Fibroblast of skin of back (primary cell): ENCODE measurements at regions not wholly inside any gene's neighbourhood (a gene's known extent, or its start where the extent isn't known, plus 50 kb on each side); places are given as distances from the start of the nearest gene placed in this dataset.

Experiments
- DNase-seq: peaks from one replicate; pipeline ENCODE4 v3.0.0-alpha.2; 2013

DNA sequence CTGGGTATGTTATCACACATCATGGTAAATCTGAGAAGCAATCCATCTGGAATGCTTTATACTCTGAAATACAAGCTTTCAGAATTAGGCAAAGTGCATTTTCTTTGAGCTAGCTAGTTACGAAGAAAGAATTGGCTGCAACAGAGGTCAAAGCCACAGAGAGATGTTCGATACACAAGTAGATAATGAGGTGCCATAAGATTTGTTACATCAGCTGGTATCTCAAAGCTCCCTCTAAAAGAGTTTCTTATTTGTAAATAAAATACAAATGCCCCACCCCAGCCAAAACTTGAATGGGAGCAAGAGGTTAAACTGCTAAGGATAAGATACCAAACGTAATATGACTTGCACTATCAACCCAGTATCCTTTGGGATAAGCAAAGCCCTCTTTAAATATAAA lies 84.0 kb upstream of the SLCO3A1 start:
- DNase-seq: no peak

DNA sequence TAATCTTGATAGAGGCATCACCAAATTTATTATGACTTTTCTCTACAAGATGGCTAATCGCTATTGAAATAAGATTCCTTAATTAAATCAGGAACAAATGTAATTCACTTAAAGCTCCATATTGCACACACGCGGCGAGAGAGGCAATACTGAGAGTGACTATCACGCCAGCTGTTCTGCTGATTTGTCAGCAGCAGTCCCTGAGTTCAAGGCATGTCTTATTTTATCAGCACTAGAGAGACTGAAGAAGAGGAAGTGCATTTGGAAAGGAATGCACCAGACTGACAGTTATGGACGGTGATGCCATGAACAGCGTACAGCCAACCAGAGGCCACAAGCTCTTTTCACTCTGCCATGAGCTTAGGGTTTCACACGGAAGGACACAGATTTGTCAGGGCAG lies 83.6 kb upstream of the SLCO3A1 start:
- no peak for DNase-seq

DNA sequence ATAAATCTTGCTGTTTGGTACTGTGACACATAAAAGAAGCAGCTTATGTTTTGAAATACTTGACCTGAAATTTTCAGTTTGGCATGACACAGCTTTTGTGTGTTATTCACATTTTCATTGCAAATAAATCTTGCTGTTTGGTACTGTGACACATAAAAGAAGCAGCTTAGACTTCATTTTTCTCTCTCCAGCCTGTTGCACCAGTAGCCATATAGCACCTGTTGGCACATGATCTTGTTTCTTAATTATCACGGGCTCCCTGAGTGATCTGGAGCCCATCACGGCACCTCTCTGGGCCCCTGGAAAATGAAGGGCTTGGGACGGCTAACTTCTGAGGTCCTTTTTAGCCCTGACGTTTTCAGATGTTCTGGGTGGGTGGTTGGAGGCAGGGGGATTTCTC lies 77.4 kb upstream of the SLCO3A1 start:
- DNase-seq: no peak

DNA sequence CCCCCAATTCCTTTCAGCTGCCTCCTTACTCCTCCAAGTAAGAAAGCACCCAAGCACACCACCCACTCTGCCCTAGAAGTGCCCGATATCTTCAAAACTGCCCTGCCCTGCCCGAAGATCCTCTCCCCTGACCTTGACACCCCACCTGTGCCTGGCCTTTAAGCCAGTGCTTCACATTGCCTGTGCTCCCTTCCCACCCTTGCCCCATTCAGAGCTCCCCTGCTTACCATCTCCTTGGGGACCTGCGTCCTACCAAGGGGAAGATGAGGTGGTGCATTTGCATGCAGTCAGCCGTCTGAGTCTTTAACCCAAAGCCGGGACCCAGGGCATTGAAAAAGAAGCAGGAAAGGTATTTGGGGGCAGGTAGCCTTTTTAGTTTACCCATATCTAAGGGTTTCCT lies 73.5 kb upstream of the SLCO3A1 start:
- no peak for DNase-seq

DNA sequence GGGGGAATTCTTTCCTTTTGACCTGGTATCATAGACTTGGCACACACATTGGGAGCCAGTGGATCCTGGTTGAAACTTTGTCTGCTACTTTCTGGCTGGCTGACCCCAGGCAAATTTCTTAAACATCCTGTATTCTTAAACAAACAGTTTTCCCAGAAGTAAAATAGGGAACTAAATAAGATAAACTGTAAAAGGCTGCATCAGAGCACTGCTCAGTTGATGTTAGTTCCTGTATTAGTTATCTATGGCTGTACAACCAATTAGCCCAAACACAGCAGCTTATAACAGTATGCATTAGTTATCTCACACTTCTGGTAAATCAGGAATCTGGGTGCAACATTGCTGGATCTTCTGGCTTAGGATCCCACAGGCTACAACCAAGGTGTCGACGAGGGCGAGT lies 73.1 kb upstream of the SLCO3A1 start:
- DNase-seq: no peak

GRCh38 chr15:91782221-91782620 lies 71.3 kb upstream of the SLCO3A1 start:
- no peak for DNase-seq

GRCh38 chr15:91783008-91783407 lies 70.5 kb upstream of the SLCO3A1 start:
- no peak for DNase-seq

GRCh38 chr15:91783451-91783850 lies 70.1 kb upstream of the SLCO3A1 start:
- no peak for DNase-seq

GRCh38 chr15:91784973-91785709 lies 68.4 kb upstream of the SLCO3A1 start:
- DNase-seq: no peak

GRCh38 chr15:91787198-91787597 lies 66.3 kb upstream of the SLCO3A1 start:
- DNase-seq: no peak

DNA sequence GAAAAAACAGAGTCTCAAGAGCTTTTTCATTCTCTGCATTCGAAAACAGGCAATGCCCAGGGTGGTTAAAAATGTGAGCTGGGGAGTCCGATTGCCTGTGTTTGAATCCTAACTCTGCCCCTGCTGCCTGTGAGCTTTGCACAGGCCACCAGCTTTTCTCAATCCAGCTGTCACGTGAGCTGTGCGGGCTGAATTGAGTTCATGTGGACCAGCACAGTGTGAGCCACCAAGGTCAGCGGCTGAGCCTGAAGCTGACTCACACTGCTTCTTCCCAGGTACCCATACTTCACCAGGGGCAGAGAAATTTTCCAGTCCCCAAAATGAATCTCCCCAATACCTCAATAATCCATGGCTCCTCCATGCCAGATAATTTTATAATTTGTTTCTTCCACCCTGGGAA lies 64.4 kb upstream of the SLCO3A1 start:
- no peak for DNase-seq

DNA sequence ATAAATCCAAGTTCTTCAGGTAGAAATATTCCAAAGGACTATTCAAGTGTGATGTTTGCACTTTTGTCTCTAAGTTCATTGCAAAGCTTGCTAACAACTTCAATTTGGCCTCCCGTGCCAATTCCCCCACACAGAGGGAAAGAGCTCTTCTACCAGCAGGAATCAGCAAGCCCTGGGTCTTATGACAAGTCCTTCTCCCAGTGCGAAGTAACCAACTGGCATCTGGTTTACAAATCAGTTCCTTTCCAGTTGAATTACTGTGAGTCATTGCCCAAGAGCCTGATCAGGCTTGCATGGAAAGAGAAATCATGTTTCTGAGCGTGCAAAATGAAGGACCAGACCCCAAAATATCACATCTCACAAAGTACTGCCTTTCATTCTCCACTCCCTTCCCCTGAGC lies 62.7 kb upstream of the SLCO3A1 start:
- no peak for DNase-seq

- no peak for DNase-seq
These were observed 59.7 kb upstream of the SLCO3A1 start for GRCh38 chr15:91793771-91794170.

DNA sequence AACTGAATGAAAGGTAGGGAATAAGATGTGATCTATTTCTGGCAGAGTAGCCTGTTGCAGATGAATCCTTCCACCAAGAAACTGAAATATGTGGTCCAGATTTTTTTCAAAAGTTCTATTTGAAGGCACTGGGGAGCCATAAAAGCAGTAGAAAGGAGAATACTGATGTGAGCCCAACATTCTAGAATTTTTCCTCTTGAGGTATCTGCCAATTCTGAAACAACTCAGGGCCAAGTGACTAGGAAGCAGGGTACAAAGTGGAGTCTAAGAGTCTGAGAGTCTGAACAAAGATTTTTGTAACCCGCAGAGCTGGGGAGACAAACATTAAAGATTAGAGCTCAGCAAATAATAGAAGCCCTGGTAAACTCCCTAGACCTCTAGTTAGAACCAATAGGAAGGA lies 58.3 kb upstream of the SLCO3A1 start:
- DNase-seq: no peak

DNA sequence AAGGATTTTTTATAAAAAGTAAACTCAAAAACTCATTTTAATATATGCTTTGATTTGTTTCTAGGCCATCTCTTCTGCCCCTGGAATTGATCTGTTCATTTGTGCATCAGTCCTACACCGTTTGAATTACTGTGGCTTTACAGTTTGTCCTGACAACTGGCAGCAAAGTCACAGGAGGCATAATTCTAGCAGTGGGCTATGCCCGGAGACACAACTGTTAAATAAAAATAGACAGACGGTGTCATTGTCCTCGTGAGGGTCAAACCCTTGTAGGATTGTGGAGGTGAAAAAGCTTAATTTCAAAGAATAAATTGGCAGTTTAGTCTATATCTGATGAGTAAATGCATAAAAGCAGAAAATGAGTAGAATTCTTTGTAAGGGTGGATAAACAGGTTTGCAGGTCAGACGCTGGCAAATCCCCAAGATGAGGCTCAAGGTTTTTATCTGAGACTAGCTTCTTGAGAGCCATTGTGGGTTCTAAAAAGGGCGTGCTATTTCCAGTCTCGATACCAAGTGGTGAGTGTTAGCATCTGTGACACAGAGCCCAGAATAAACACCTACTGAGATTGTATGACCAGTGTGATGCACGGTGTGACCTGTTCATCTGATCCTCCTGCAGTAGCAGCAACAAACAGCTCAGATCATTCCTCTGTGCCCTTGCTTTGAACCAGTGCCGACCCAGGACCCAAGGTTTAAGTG lies 51.5 kb upstream of the SLCO3A1 start:
- no peak for DNase-seq

- no peak for DNase-seq
These were observed 50.2 kb upstream of the SLCO3A1 start for GRCh38 chr15:91803260-91803659.
